ENCODE measurements at regions not wholly inside any gene's neighbourhood (a gene's known extent, or its start where the extent isn't known, plus 50 kb on each side); places are given as distances from the start of the nearest gene placed in this dataset.
A peak's percentile ranks its signal among the peaks of the same experiment; 100 is the strongest.

GRCh38 chr13:44191504-44192171 lies 182.0 kb upstream of the SERP2 start:
- no peak overlapping the region for H3K4me3 ChIP-seq (replicated peaks; ENCODE audit: low read depth, low read length)
- peak; percentile 81 for TF ChIP-seq CTCF (IDR thresholded peaks at IDR 0.05; ENCODE audit: low read length, missing control alignments)
- peak; percentile 86 for DNase-seq (ENCODE audit: low read depth)

- DNase-seq (ENCODE audit: low read depth): no peak
- no peak for TF ChIP-seq CTCF (IDR thresholded peaks at IDR 0.05; ENCODE audit: low read length, missing control alignments)
- H3K4me3 ChIP-seq (replicated peaks; ENCODE audit: low read depth, low read length): no peak overlapping the region
Measured at GRCh38 chr13:44193731-44194130, 179.9 kb upstream of the SERP2 start.

- DNase-seq (ENCODE audit: low read depth): no peak
- no peak overlapping the region for H3K4me3 ChIP-seq (replicated peaks; ENCODE audit: low read depth, low read length)
- TF ChIP-seq CTCF (IDR thresholded peaks at IDR 0.05; ENCODE audit: low read length, missing control alignments): no peak
Measured at GRCh38 chr13:44195245-44195644, 178.4 kb upstream of the SERP2 start.

- no peak for DNase-seq (ENCODE audit: low read depth)
- no peak for TF ChIP-seq CTCF (IDR thresholded peaks at IDR 0.05; ENCODE audit: low read length, missing control alignments)
Measured at GRCh38 chr13:44196196-44196751, 177.3 kb upstream of the SERP2 start.

GRCh38 chr13:44197791-44198770 lies 175.5 kb upstream of the SERP2 start:
- no peak overlapping the region for H3K4me3 ChIP-seq (replicated peaks; ENCODE audit: low read depth, low read length)
- no peak for TF ChIP-seq CTCF (IDR thresholded peaks at IDR 0.05; ENCODE audit: low read length, missing control alignments)
- peak; percentile 21 for DNase-seq (ENCODE audit: low read depth)

More at GRCh38 chr13:44196196-44196751, 177.3 kb upstream of the SERP2 start:
- no peak overlapping the region for H3K4me3 ChIP-seq (replicated peaks; ENCODE audit: low read depth, low read length)

GRCh38 chr13:44198826-44199225 lies 174.8 kb upstream of the SERP2 start:
- no peak overlapping the region for H3K4me3 ChIP-seq (replicated peaks; ENCODE audit: low read depth, low read length)
- no peak for TF ChIP-seq CTCF (IDR thresholded peaks at IDR 0.05; ENCODE audit: low read length, missing control alignments)
- no peak for DNase-seq (ENCODE audit: low read depth)
